Neural cell (in vitro differentiated cells): ENCODE measurements at regions not wholly inside any gene's neighbourhood (a gene's known extent, or its start where the extent isn't known, plus 50 kb on each side); places are given as distances from the start of the nearest gene placed in this dataset.

Source experiments
- H2AFZ ChIP-seq: fragments of 200-600, 300-800 bp; sonication (generic), shearing (Covaris generic); 2 replicates; pipeline ENCODE4 v1.6.0; 2014; ENCODE audit warnings: low read depth, mild to moderate bottlenecking, antibody characterized with exemption, low read length, moderate library complexity
- H3F3A ChIP-seq: fragments of 200-600 bp; shearing (Covaris generic); 2 replicates; pipeline ENCODE4 v1.6.1; 2016; ENCODE audit warnings: mild to moderate bottlenecking, moderate library complexity, mixed read lengths, antibody characterized with exemption, low read length; ENCODE audit not compliant: insufficient read depth, poor library complexity, severe bottlenecking
- H3K27ac ChIP-seq: fragments of 200-600, 300-800 bp; sonication (generic), shearing (Covaris generic); 2 replicates; pipeline ENCODE4 v1.5.1; 2014; ENCODE audit warnings: mild to moderate bottlenecking, low read length, moderate library complexity
- H3K27me3 ChIP-seq: fragments of 300-800, 200-600 bp; sonication (generic), shearing (Covaris generic); 2 replicates; pipeline ENCODE4 v1.6.0; 2014; ENCODE audit warnings: mild to moderate bottlenecking, low read depth, low read length, moderate library complexity; ENCODE audit not compliant: insufficient read depth
- H3K36me3 ChIP-seq: fragments of 300-800, 200-600 bp; sonication (generic), shearing (Covaris generic); 2 replicates; pipeline ENCODE4 v1.5.1; 2014; ENCODE audit warnings: mild to moderate bottlenecking, antibody characterized with exemption, low read length, moderate library complexity; ENCODE audit not compliant: insufficient read depth
- H3K4me2 ChIP-seq: fragments of 300-800, 200-600 bp; sonication (generic), shearing (Covaris generic); 2 replicates; pipeline ENCODE4 v1.6.0; 2014; ENCODE audit warnings: mild to moderate bottlenecking, low read length
- H3K4me3 ChIP-seq: fragments of 300-800, 200-600 bp; sonication (generic), shearing (Covaris generic); 2 replicates; pipeline ENCODE4 v1.5.1; 2014; ENCODE audit warnings: mild to moderate bottlenecking, low read length, moderate library complexity
- H3K79me2 ChIP-seq: fragments of 200-600 bp; shearing (Covaris generic); replicated peaks from 2 replicates; pipeline ENCODE4 v1.6.0; 2014; ENCODE audit warnings: mild to moderate bottlenecking, low read length, moderate library complexity; ENCODE audit not compliant: insufficient read depth
- H3K9ac ChIP-seq: fragments of 300-800, 200-600 bp; sonication (generic), shearing (Covaris generic); 2 replicates; pipeline ENCODE4 v1.6.1; 2016; ENCODE audit warnings: mild to moderate bottlenecking, low read length, mixed read lengths
- H3K9me2 ChIP-seq: fragments of 200-600 bp; shearing (Covaris generic); 2 replicates; pipeline ENCODE4 v1.6.1; 2016; ENCODE audit warnings: mild to moderate bottlenecking, low read length, mixed read lengths; ENCODE audit not compliant: insufficient read depth
- H3K9me3 ChIP-seq: fragments of 200-600, 300-800 bp; sonication (generic), shearing (Covaris generic); 2 replicates; pipeline ENCODE4 v1.6.1; 2016; ENCODE audit warnings: mild to moderate bottlenecking, mixed run types, low read length, moderate library complexity, mixed read lengths
- H4K20me1 ChIP-seq: fragments of 200-600 bp; shearing (Covaris generic); 2 replicates; pipeline ENCODE4 v1.6.1; 2016; ENCODE audit warnings: mild to moderate bottlenecking, mixed run types; ENCODE audit not compliant: insufficient read depth
- CTCF ChIP-seq: fragments of 450-650 bp; IDR thresholded peaks from 2 replicates; pipeline ENCODE4 v1.5.1; 2014; ENCODE audit warnings: antibody characterized with exemption, mild to moderate bottlenecking, moderate library complexity; ENCODE audit not compliant: poor library complexity, severe bottlenecking
- EP300 ChIP-seq: fragments of 450-650 bp; conservative IDR thresholded peaks from 2 replicates; pipeline ENCODE4 v1.6.1; 2014; ENCODE audit warnings: antibody characterized with exemption, mild to moderate bottlenecking, moderate library complexity; ENCODE audit not compliant: poor library complexity, severe bottlenecking
- EZH2 ChIP-seq: fragments of 200-600, 300-800 bp; shearing (Covaris generic), sonication (generic); IDR thresholded peaks from 2 replicates; pipeline ENCODE4 v1.6.1; 2014; ENCODE audit warnings: antibody characterized with exemption, low read length, borderline replicate concordance, mild to moderate bottlenecking; ENCODE audit not compliant: insufficient read depth, poor library complexity, severe bottlenecking
- MXI1 ChIP-seq: fragments of 450-650 bp; conservative IDR thresholded peaks from 2 replicates; pipeline ENCODE4 v1.6.1; 2014; ENCODE audit warnings: antibody characterized with exemption, mild to moderate bottlenecking; ENCODE audit not compliant: poor library complexity, severe bottlenecking
- POLR2AphosphoS5 ChIP-seq: IDR thresholded peaks from 2 replicates; pipeline ENCODE4 v1.6.1; 2012
- RAD21 ChIP-seq: fragments of 450-650 bp; conservative IDR thresholded peaks from 2 replicates; pipeline ENCODE4 v1.6.1; 2014; ENCODE audit warnings: antibody characterized with exemption, mild to moderate bottlenecking, moderate library complexity
- REST ChIP-seq: IDR thresholded peaks from 2 replicates; pipeline ENCODE4 v1.6.1; 2012; ENCODE audit warnings: borderline replicate concordance
- SMC3 ChIP-seq: fragments of 450-650 bp; conservative IDR thresholded peaks from 2 replicates; pipeline ENCODE4 v1.6.1; 2014; ENCODE audit warnings: antibody characterized with exemption, mild to moderate bottlenecking, moderate library complexity; ENCODE audit not compliant: poor library complexity
- TAF1 ChIP-seq: IDR thresholded peaks from 2 replicates; pipeline ENCODE4 v1.6.1; 2012; ENCODE audit warnings: low read depth

- no peaks in the 10 kb centered on the region for H4K20me1 ChIP-seq
- TF ChIP-seq EZH2: no peak
- H2AFZ ChIP-seq: no peak overlapping the region
These were observed 86.4 kb upstream of the PSMD7 start for GRCh38 chr16:74210245-74210644.

DNA sequence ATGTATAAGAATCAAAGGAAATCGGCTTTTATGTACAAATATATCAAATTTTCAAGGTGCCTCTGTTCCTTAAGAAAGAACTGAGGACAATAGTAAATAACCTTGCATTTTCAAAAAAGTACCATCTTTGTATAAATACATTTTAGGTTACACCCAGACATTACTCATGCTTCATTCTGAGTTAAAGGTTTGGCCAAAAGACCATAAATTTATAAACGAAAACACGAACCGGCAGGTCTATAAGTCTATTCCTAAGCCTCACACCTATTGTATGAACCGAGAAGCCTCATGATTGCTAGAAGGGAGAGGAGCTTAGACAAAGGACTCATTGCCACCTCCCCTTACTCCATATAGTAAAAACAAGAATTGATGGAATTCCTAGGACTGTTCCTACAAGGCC, 94.6 kb upstream of the PSMD7 start:
- TF ChIP-seq SMC3 (no peak), POLR2AphosphoS5 (no peak), EP300 (no peak), TAF1 (no peak), RAD21 (no peak), REST (no peak), MXI1 (no peak), EZH2 (no peak)
- H3K4me2 ChIP-seq: no peak overlapping the region

More at GRCh38 chr16:74210245-74210644, 86.4 kb upstream of the PSMD7 start:
- Histone ChIP-seq H3K9me2 (no peaks in the 10 kb centered on the region), H3K4me2 (no peak overlapping the region), H3K27ac (no peak overlapping the region), H3F3A (no peaks in the 10 kb centered on the region), H3K9me3 (no peaks in the 10 kb centered on the region), H3K36me3 (no peaks in the 10 kb centered on the region), H3K9ac (no peak overlapping the region), H3K4me3 (no peak overlapping the region), H3K27me3 (no peaks in the 10 kb centered on the region), H3K79me2 (no peaks in the 10 kb centered on the region)

GRCh38 chr16:74201576-74201975, 95.0 kb upstream of the PSMD7 start:
- no peak for TF ChIP-seq TAF1
- no peak for TF ChIP-seq REST
- no peak for TF ChIP-seq POLR2AphosphoS5
- no peak for TF ChIP-seq MXI1
- TF ChIP-seq EZH2: no peak
- TF ChIP-seq RAD21: no peak
- TF ChIP-seq SMC3: no peak
- TF ChIP-seq EP300: no peak
- no peak for TF ChIP-seq CTCF
- Histone ChIP-seq H2AFZ (no peak overlapping the region), H4K20me1 (no peaks in the 10 kb centered on the region), H3K9ac (no peak overlapping the region), H3K36me3 (no peaks in the 10 kb centered on the region), H3K79me2 (no peaks in the 10 kb centered on the region), H3K27ac (no peak overlapping the region), H3K9me3 (no peaks in the 10 kb centered on the region), H3F3A (no peaks in the 10 kb centered on the region), H3K27me3 (no peaks in the 10 kb centered on the region), H3K9me2 (no peaks in the 10 kb centered on the region), H3K4me3 (no peak overlapping the region), H3K4me2 (no peak overlapping the region)

More for the DNA sequence above, 94.6 kb upstream of the PSMD7 start:
- Histone ChIP-seq H2AFZ (no peak overlapping the region), H3K36me3 (no peaks in the 10 kb centered on the region), H3K79me2 (no peaks in the 10 kb centered on the region), H3F3A (no peaks in the 10 kb centered on the region), H3K9ac (no peak overlapping the region), H3K9me3 (no peaks in the 10 kb centered on the region), H3K27me3 (no peaks in the 10 kb centered on the region), H3K4me3 (no peak overlapping the region), H3K9me2 (no peaks in the 10 kb centered on the region), H4K20me1 (no peaks in the 10 kb centered on the region), H3K27ac (no peak overlapping the region)
